H9 (cell line): ENCODE measurements at regions not wholly inside any gene's neighbourhood (a gene's known extent, or its start where the extent isn't known, plus 50 kb on each side); places are given as distances from the start of the nearest gene placed in this dataset.

Experiments
- DNase-seq: peaks from one replicate; pipeline ENCODE4 v3.0.0-alpha.2; 2017
- H2AFZ ChIP-seq: one replicate; pipeline ENCODE4 v1.6.1; 2013; ENCODE audit warnings: mild to moderate bottlenecking, low read length, control low read depth, moderate library complexity
- H2AK5ac ChIP-seq: 2 replicates; pipeline ENCODE4 v1.6.1; 2013; ENCODE audit warnings: low read length, control low read depth, mixed read lengths; ENCODE audit not compliant: insufficient read length
- H2BK120ac ChIP-seq: one replicate; pipeline ENCODE4 v1.6.1; 2013; ENCODE audit warnings: low read depth, mild to moderate bottlenecking, low read length, control low read depth, inconsistent platforms; ENCODE audit not compliant: poor library complexity, severe bottlenecking
- H2BK12ac ChIP-seq: 2 replicates; pipeline ENCODE4 v1.6.1; 2013; ENCODE audit warnings: low read length, control low read depth, mixed read lengths, low read depth; ENCODE audit not compliant: insufficient read length
- H2BK15ac ChIP-seq: 2 replicates; pipeline ENCODE4 v1.6.1; 2013; ENCODE audit warnings: low read depth, low read length, control low read depth
- H2BK20ac ChIP-seq: one replicate; pipeline ENCODE4 v1.6.1; 2013; ENCODE audit warnings: low read depth, mild to moderate bottlenecking, low read length, control low read depth, inconsistent platforms; ENCODE audit not compliant: poor library complexity, severe bottlenecking
- H2BK5ac ChIP-seq: 2 replicates; pipeline ENCODE4 v1.6.1; 2013; ENCODE audit warnings: low read length, control low read depth, mixed read lengths; ENCODE audit not compliant: insufficient read length
- H3K14ac ChIP-seq: 2 replicates; pipeline ENCODE4 v1.6.1; 2013; ENCODE audit warnings: low read length, control low read depth; ENCODE audit not compliant: insufficient read depth
- H3K18ac ChIP-seq: 2 replicates; pipeline ENCODE4 v1.6.1; 2013; ENCODE audit warnings: low read depth, mild to moderate bottlenecking, mixed read lengths, low read length, control low read depth; ENCODE audit not compliant: insufficient read length
- H3K23ac ChIP-seq: 2 replicates; pipeline ENCODE4 v1.6.1; 2013; ENCODE audit warnings: low read length, control low read depth, mixed read lengths, low read depth; ENCODE audit not compliant: insufficient read length
- H3K23me2 ChIP-seq: 2 replicates; pipeline ENCODE4 v1.6.1; 2013; ENCODE audit warnings: low read depth, mild to moderate bottlenecking, mixed read lengths, low read length, control low read depth; ENCODE audit not compliant: insufficient read length, poor library complexity, severe bottlenecking
- H3K27ac ChIP-seq: 2 replicates; pipeline ENCODE4 v1.5.1; 2013; ENCODE audit warnings: low read length, control low read depth, mixed read lengths, low read depth; ENCODE audit not compliant: insufficient read length
- H3K27me3 ChIP-seq: 2 replicates; pipeline ENCODE4 v1.6.1; 2013; ENCODE audit warnings: low read length, control low read depth, inconsistent platforms; ENCODE audit not compliant: insufficient read depth
- H3K4ac ChIP-seq: 2 replicates; pipeline ENCODE4 v1.6.1; 2013; ENCODE audit warnings: low read depth, mild to moderate bottlenecking, control low read depth, inconsistent platforms, low read length, moderate library complexity
- H3K4me1 ChIP-seq: 2 replicates; pipeline ENCODE4 v1.6.1; 2013; ENCODE audit warnings: low read length, control low read depth, inconsistent platforms; ENCODE audit not compliant: insufficient read depth
- H3K4me2 ChIP-seq: 2 replicates; pipeline ENCODE4 v1.6.1; 2013; ENCODE audit warnings: low read length, control low read depth, mixed read lengths; ENCODE audit not compliant: insufficient read length, insufficient read depth
- H3K56ac ChIP-seq: 2 replicates; pipeline ENCODE4 v1.6.1; 2013; ENCODE audit warnings: low read depth, mild to moderate bottlenecking, mixed read lengths, low read length, control low read depth; ENCODE audit not compliant: insufficient read length
- H3K79me1 ChIP-seq: 2 replicates; pipeline ENCODE4 v1.6.1; 2013; ENCODE audit warnings: low read depth, mild to moderate bottlenecking, moderate library complexity, low read length, control low read depth, inconsistent platforms; ENCODE audit not compliant: insufficient read depth, poor library complexity, severe bottlenecking
- H3K79me2 ChIP-seq: 2 replicates; pipeline ENCODE4 v1.6.1; 2013; ENCODE audit warnings: low read length, control low read depth, inconsistent platforms; ENCODE audit not compliant: insufficient read depth
- H3K9ac ChIP-seq: 2 replicates; pipeline ENCODE4 v1.6.1; 2013; ENCODE audit warnings: low read length, control low read depth, mixed read lengths; ENCODE audit not compliant: insufficient read length; ENCODE audit errors: extremely low read depth
- H3K9me3 ChIP-seq: one replicate; pipeline ENCODE4 v1.6.1; 2013; ENCODE audit warnings: low read depth, low read length, inconsistent platforms; ENCODE audit not compliant: control insufficient read depth
- H3T11ph ChIP-seq: one replicate; pipeline ENCODE4 v1.6.1; 2013; ENCODE audit warnings: mild to moderate bottlenecking, low read length, control low read depth, inconsistent platforms
- H4K20me1 ChIP-seq: one replicate; pipeline ENCODE4 v1.6.1; 2013; ENCODE audit not compliant: control insufficient read depth, insufficient read length, insufficient read depth
- H4K5ac ChIP-seq: 2 replicates; pipeline ENCODE4 v1.6.1; 2013; ENCODE audit warnings: low read depth, mild to moderate bottlenecking, mixed read lengths, low read length, control low read depth; ENCODE audit not compliant: insufficient read length
- H4K8ac ChIP-seq: replicated peaks from 2 replicates; pipeline ENCODE4 v1.6.1; 2013; ENCODE audit warnings: low read length, control low read depth, mixed read lengths, low read depth; ENCODE audit not compliant: insufficient read length
- H4K91ac ChIP-seq: 2 replicates; pipeline ENCODE4 v1.6.1; 2013; ENCODE audit warnings: low read depth, mild to moderate bottlenecking, moderate library complexity, mixed read lengths, low read length, control low read depth; ENCODE audit not compliant: insufficient read length
- H3K27ac Mint-ChIP-seq, 3 experiments: 2 replicates in 2 of 3; 3 replicates in 1 of 3; pipeline ENCODE4 v1.8.0; 2020 to 2021; ENCODE audit warnings: mixed read lengths in 3 of 3, mild to moderate bottlenecking in 1 of 3, moderate library complexity in 1 of 3
- H3K27me3 Mint-ChIP-seq: 2 replicates; pipeline ENCODE4 v1.8.0; 2021; ENCODE audit warnings: low read depth, mild to moderate bottlenecking, moderate library complexity, mixed read lengths
- H3K36me3 Mint-ChIP-seq, 3 experiments: 2 replicates in 2 of 3; 3 replicates in 1 of 3; pipeline ENCODE4 v1.8.0; 2020 to 2021; ENCODE audit warnings: low read depth in 3 of 3, mixed read lengths in 3 of 3; ENCODE audit not compliant: insufficient read depth in 1 of 3
- H3K4me1 Mint-ChIP-seq, 2 experiments: 2 replicates each; pipeline ENCODE4 v1.8.0; 2020; ENCODE audit warnings: mixed read lengths in 2 of 2
- H3K4me3 Mint-ChIP-seq, 2 experiments: 2 replicates in 1 of 2; 3 replicates in 1 of 2; pipeline ENCODE4 v1.8.0; 2020 to 2021; ENCODE audit warnings: mild to moderate bottlenecking in 2 of 2, mixed read lengths in 2 of 2, moderate library complexity in 1 of 2
- H3K9me3 Mint-ChIP-seq, 2 experiments: 2 replicates in 1 of 2; 3 replicates in 1 of 2; pipeline ENCODE4 v1.8.0; 2020; ENCODE audit warnings: mild to moderate bottlenecking in 2 of 2, mixed read lengths in 2 of 2, moderate library complexity in 1 of 2
- CTCF ChIP-seq: fragments of 200-600 bp; sonication (generic); conservative IDR thresholded peaks from 3 replicates; pipeline ENCODE4 v1.8.0; 2021; ENCODE audit warnings: antibody characterized with exemption, mild to moderate bottlenecking
- WGBS: extraction: QIAGEN DNeasy Blood & Tissue Kit; methylation state at CpG from one replicate; pipeline ENCODE4 v1.1.7; 2013; ENCODE audit warnings: missing lambda C conversion rate, low lambda C conversion rate, mixed read lengths; ENCODE audit not compliant: insufficient read length; ENCODE audit errors: extremely low coverage; 5-methylcytosine and 5-hydroxymethylcytosine counted together

GRCh38 chr3:159926573-159926972, 62.1 kb upstream of the IL12A start:
- Histone ChIP-seq H2BK12ac (no peak overlapping the region), H3K14ac (no peak overlapping the region), H4K5ac (no peak overlapping the region), H2BK120ac (no peak overlapping the region), H3K27me3 (no peaks in the 10 kb centered on the region), H3K79me1 (no peaks in the 10 kb centered on the region), H3K18ac (no peak overlapping the region), H3K23me2 (no peaks in the 10 kb centered on the region), H3K56ac (no peak overlapping the region), H4K8ac (no peak overlapping the region), H3K23ac (no peak overlapping the region), H3K4ac (no peak overlapping the region), H4K91ac (no peak overlapping the region), H3K27ac (no peak overlapping the region), H3K4me1 (no peaks in the 10 kb centered on the region), H3K79me2 (no peaks in the 10 kb centered on the region), H4K20me1 (no peaks in the 10 kb centered on the region), H2BK5ac (no peak overlapping the region), H3K4me2 (no peak overlapping the region), H3K9ac (no peak overlapping the region), H2AK5ac (no peak overlapping the region), H3T11ph (no peak overlapping the region), H2AFZ (no peak overlapping the region), H2BK20ac (no peak overlapping the region), H2BK15ac (no peak overlapping the region), H3K9me3 (no peaks in the 10 kb centered on the region)
- H3K4me1 Mint-ChIP-seq: peaks cover 2 to 5% of the 10 kb centered on the region in 2 experiments; a peak in 2 of 4 replicates
- DNase-seq: no peak
- no peaks in the 10 kb centered on the region; a peak in 1 of 5 replicates for H3K9me3 Mint-ChIP-seq
- WGBS: no CpG with 5 or more reads among the region's 5 CpGs
- no peak for TF ChIP-seq CTCF
- no peaks in the 10 kb centered on the region for H3K36me3 Mint-ChIP-seq
- H3K4me3 Mint-ChIP-seq: no peak overlapping the region
- H3K27me3 Mint-ChIP-seq: no peaks in the 10 kb centered on the region
- H3K27ac Mint-ChIP-seq: no peak overlapping the region
